IPS-15b (cell line): ENCODE measurements at regions not wholly inside any gene's neighbourhood (a gene's known extent, or its start where the extent isn't known, plus 50 kb on each side); places are given as distances from the start of the nearest gene placed in this dataset.

Source experiments
- H3K27me3 ChIP-seq: one replicate; pipeline ENCODE4 v1.6.1; 2013; ENCODE audit warnings: low read length; ENCODE audit not compliant: control insufficient read depth, insufficient read depth
- H3K36me3 ChIP-seq: one replicate; pipeline ENCODE4 v1.6.1; 2013; ENCODE audit warnings: low read length; ENCODE audit not compliant: control insufficient read depth, insufficient read depth
- H3K4me1 ChIP-seq: one replicate; pipeline ENCODE4 v1.6.1; 2013; ENCODE audit warnings: mild to moderate bottlenecking, low read length; ENCODE audit not compliant: control insufficient read depth, insufficient read depth
- H3K4me3 ChIP-seq: one replicate; pipeline ENCODE4 v1.5.1; 2013; ENCODE audit warnings: low read depth, low read length
- H3K9ac ChIP-seq: one replicate; pipeline ENCODE4 v1.6.1; 2013; ENCODE audit warnings: low read depth, mild to moderate bottlenecking, low read length
- H3K9me3 ChIP-seq: one replicate; pipeline ENCODE4 v1.6.1; 2013; ENCODE audit warnings: mild to moderate bottlenecking, low read length; ENCODE audit not compliant: control insufficient read depth, insufficient read depth

GRCh38 chr2:12152888-12153287, 406.5 kb downstream of the LPIN1 start:
- Histone ChIP-seq H3K9ac (no peak overlapping the region), H3K4me1 (peaks cover 6% of the 10 kb centered on the region), H3K9me3 (no peaks in the 10 kb centered on the region), H3K4me3 (no peak overlapping the region), H3K27me3 (no peaks in the 10 kb centered on the region), H3K36me3 (no peaks in the 10 kb centered on the region)

- H3K4me3 ChIP-seq, result no peak overlapping the region
- H3K27me3 ChIP-seq, result no peaks in the 10 kb centered on the region
- H3K9ac ChIP-seq, result no peak overlapping the region
- no peaks in the 10 kb centered on the region for H3K36me3 ChIP-seq
- H3K9me3 ChIP-seq, result no peaks in the 10 kb centered on the region
- peaks cover 6% of the 10 kb centered on the region for H3K4me1 ChIP-seq
These were observed 409.0 kb downstream of the LPIN1 start for GRCh38 chr2:12155303-12156051.

DNA sequence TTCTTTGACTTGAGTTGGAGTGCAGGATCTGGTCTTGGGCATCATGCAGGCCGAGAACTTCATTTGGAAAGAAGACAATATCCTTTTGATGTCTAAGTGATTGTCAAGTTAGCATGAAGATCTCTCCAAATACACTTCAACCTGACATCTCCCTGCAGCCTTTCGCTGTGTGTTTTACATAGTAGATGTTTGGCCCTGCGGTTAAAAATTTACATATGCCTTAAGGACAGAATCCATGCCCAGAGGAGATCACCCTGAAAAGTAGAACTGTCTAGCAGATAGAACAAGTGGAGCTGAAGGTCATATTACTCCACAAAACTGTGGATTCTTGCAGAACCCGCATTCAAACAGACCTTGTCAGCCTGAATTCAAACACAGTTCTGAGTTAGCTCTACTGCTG, 409.9 kb downstream of the LPIN1 start:
- Histone ChIP-seq H3K9me3 (no peaks in the 10 kb centered on the region), H3K4me1 (peaks cover 6% of the 10 kb centered on the region), H3K27me3 (no peaks in the 10 kb centered on the region), H3K4me3 (no peak overlapping the region), H3K36me3 (no peaks in the 10 kb centered on the region), H3K9ac (no peak overlapping the region)

DNA sequence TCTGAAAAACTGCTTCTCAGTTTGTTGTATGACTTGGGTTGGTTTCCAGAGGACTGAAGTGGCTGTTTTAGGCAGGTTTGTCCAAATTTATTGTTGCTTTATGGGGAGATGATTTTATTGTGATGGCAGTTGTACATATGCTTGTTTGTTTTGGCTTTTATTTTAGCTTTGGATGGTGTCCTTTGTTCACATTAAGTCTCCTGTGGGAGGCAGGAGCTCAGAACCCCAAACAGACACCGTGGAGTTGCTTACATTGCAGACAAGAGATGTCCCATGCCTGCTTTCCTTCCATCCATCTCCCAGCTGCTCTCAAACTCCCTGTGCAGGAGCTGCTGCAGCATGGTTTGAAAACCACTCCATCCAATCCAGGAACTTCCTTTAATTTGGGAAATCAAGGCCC, 414.7 kb downstream of the LPIN1 start:
- no peak overlapping the region for H3K9ac ChIP-seq
- no peaks in the 10 kb centered on the region for H3K36me3 ChIP-seq
- H3K4me3 ChIP-seq, result no peak overlapping the region
- H3K27me3 ChIP-seq, result no peaks in the 10 kb centered on the region
- H3K9me3 ChIP-seq, result no peaks in the 10 kb centered on the region
- H3K4me1 ChIP-seq, result peaks cover 3% of the 10 kb centered on the region

DNA sequence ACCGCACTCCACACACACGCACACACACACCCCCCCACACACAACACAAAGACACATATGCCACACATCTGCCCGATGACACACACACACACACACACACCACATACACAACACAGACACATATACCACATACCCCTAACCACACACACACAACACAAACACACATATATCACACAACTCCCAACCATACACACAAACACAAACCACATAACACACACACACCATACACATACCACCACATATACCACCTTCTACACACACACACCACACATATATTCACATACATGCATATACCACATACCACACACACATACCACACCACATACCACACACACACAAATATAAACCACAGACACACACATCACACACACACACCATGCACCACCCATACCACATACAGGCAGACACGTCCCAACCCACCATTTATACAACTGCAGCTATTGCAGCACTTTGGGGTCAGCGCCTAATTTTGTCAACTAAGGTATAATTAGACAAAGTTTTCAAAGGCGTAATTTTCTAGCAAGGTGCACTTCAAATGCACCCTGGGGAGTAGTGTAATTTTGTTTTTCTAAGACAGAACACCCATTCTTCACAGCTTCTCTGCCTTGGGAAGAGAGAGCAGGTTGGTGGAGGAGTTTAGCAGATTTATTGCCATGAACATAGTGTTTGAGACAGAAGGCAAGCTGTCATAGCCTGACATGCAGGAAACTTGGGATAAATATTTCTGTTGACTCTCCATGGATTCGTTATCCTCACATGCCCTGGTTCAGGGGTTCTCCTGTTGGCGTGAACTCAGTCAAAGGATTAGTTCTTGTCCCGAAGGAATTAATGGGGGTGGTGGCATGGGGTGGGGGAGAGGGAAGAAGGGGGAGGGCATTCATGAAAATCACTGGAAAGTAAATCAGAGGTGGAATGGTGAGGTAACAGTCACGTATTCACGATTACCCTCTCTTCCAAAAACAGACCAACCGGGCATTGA, 416.1 kb downstream of the LPIN1 start:
- Histone ChIP-seq H3K9me3 (no peaks in the 10 kb centered on the region), H3K9ac (no peak overlapping the region), H3K4me3 (no peak overlapping the region), H3K27me3 (no peaks in the 10 kb centered on the region), H3K36me3 (no peaks in the 10 kb centered on the region), H3K4me1 (no peaks in the 10 kb centered on the region)

DNA sequence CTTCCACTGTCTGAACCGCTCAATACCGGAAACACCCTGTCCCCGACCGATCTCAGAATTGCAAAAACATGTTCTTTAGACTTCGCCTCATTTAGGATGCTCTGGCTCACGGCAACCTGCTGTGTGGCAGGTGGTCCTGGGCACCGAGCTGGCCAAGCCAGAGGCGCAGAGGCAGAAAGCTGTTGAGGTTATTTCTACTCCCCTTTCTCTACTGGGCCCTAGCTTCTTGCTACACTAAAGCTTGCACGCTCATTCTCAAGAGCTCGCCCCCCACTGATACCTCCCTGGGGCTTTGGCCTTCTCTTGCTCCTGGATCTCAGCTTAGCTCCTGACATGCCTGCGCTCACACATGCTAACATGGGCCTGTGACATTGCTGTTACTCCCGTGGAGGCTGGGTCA, 417.4 kb downstream of the LPIN1 start:
- H3K9me3 ChIP-seq, result no peaks in the 10 kb centered on the region
- no peaks in the 10 kb centered on the region for H3K4me1 ChIP-seq
- H3K27me3 ChIP-seq, result no peaks in the 10 kb centered on the region
- H3K4me3 ChIP-seq, result no peak overlapping the region
- no peaks in the 10 kb centered on the region for H3K36me3 ChIP-seq
- H3K9ac ChIP-seq, result no peak overlapping the region

DNA sequence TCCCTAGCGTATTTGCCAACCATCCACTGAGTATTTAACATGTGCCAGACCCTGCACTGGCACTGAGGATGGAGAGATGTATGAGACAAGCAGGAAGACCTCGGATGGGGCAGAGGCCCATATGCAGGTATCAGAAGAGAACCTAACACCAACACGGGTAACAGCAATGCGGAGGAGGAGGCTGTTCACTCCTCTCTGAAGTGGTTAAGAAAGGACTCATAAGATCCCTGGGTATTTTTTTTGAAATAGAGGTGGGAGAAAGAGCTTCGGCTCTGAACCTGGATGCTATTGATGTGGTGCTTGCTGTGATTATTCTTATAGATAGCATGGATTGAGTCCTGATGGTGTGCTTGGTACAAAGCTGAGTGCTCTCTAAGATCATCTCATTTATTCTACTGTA, 418.3 kb downstream of the LPIN1 start:
- no peaks in the 10 kb centered on the region for H3K9me3 ChIP-seq
- H3K9ac ChIP-seq, result no peak overlapping the region
- H3K4me3 ChIP-seq, result no peak overlapping the region
- H3K36me3 ChIP-seq, result no peaks in the 10 kb centered on the region
- no peaks in the 10 kb centered on the region for H3K27me3 ChIP-seq
- H3K4me1 ChIP-seq, result no peaks in the 10 kb centered on the region

DNA sequence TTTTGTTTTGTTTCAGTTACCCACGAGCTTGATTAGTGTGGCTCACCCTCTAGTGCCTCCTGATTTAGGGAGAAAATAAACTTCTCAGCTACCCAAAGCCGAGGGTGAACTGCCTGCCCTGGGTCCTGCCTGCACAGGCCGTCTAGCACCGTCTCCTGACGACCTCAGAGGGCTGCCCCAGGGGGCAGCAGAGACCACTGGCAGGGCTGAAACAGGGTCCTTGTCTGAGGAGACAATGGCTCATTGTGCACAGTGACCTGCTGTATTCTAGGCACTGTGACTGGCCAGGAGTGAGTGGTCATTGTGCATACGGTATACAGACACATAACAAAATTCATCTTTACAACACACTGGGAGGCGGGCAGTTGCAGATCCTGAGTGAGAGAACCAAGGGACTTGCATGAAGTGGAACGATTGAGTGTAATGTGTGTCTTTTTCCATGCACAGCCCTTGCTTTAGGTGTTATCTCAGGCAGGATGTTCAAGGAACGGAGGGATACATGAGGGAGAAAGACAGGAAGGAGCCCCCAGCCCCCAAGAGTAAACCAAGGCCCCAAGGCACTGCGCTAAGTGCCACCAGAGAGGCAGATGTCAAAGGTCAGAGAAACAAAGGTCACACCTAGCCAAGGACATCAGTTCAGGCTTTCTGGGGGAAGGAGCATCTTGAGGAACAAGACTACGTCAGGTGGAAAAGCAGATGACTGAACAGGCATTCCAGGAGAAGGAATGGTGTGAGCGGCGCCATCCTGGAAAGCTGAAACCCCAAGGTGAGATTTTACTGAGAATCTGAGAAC, 421.3 kb downstream of the LPIN1 start:
- no peak overlapping the region for H3K4me3 ChIP-seq
- H3K27me3 ChIP-seq, result no peaks in the 10 kb centered on the region
- H3K36me3 ChIP-seq, result no peaks in the 10 kb centered on the region
- H3K4me1 ChIP-seq, result no peaks in the 10 kb centered on the region
- no peaks in the 10 kb centered on the region for H3K9me3 ChIP-seq
- H3K9ac ChIP-seq, result no peak overlapping the region

GRCh38 chr2:12168354-12168753, 421.9 kb downstream of the LPIN1 start:
- no peaks in the 10 kb centered on the region for H3K4me1 ChIP-seq
- H3K36me3 ChIP-seq, result no peaks in the 10 kb centered on the region
- H3K9ac ChIP-seq, result no peak overlapping the region
- no peaks in the 10 kb centered on the region for H3K9me3 ChIP-seq
- H3K4me3 ChIP-seq, result no peak overlapping the region
- H3K27me3 ChIP-seq, result no peaks in the 10 kb centered on the region

DNA sequence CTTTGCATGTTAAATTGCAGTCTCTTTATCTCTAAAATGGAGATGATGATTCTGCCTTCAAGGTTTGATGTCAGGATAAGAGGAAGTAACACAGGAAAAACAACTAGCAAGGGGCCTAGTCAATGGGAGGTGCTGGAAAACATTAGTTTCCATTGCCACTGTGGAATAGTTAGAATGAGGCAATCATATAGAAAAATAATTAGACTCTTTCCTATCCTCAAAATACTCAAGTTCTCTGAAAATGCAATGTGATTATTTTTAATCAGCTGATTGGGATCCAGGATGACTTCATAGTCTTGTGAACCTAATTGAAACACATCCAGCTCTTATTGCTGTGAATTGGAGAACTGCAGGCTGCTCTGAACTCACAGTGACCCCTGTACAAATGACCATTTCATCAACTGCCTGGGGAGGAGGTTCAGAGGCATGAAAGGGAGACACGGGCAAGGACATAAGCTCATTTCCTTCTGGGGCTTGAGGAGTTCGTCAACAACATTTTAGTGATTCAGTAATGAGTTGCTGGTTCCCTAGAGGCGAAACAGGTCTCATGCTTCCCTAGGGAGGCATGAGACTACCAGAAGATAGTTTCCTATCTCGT, 422.5 kb downstream of the LPIN1 start:
- Histone ChIP-seq H3K9me3 (no peaks in the 10 kb centered on the region), H3K4me3 (no peak overlapping the region), H3K36me3 (no peaks in the 10 kb centered on the region), H3K9ac (no peak overlapping the region), H3K27me3 (no peaks in the 10 kb centered on the region), H3K4me1 (no peaks in the 10 kb centered on the region)

DNA sequence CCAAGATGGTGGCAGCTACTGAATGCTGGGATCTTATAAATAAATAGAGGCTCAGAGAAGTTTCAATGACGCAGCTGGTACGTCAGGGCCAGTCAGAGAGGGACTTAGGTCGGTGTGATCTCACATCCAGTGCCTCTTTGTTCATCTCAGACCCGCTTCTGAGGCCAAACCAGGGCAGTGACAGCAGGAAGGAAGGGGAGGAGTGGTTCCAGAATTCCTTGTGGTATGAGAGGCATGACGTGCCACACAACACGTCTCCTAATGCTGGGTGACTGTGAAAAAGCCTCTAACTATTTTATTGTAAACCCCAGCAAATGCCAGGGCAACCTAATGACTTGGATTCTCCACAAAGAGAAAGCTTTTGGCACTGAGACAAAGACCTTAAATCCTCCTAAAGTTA, 423.3 kb downstream of the LPIN1 start:
- H3K9me3 ChIP-seq, result no peaks in the 10 kb centered on the region
- no peaks in the 10 kb centered on the region for H3K4me1 ChIP-seq
- no peaks in the 10 kb centered on the region for H3K36me3 ChIP-seq
- H3K27me3 ChIP-seq, result no peaks in the 10 kb centered on the region
- H3K9ac ChIP-seq, result no peak overlapping the region
- no peak overlapping the region for H3K4me3 ChIP-seq
